ENCODE measurements at regions not wholly inside any gene's neighbourhood (a gene's known extent, or its start where the extent isn't known, plus 50 kb on each side); places are given as distances from the start of the nearest gene placed in this dataset.

GRCh38 chr2:157127249-157128012 lies 130.1 kb upstream of the GALNT5 start:
- TF ChIP-seq CTCF (IDR thresholded peaks at IDR 0.05) (no peak), POLR2A (IDR thresholded peaks at IDR 0.05) (no peak)

Data from testis (tissue), 2 donors.